HFF-Myc (cell line): ENCODE measurements at regions not wholly inside any gene's neighbourhood (a gene's known extent, or its start where the extent isn't known, plus 50 kb on each side); places are given as distances from the start of the nearest gene placed in this dataset.

Experiments used
- DNase-seq: peaks from one replicate; pipeline ENCODE4 v3.0.0-alpha.2; 2011; ENCODE audit warnings: low read depth; ENCODE audit errors: extremely low read depth
- H3K4me3 ChIP-seq: replicated peaks from 2 replicates; pipeline ENCODE4 v1.5.1; 2011; ENCODE audit warnings: low read depth, mild to moderate bottlenecking, control low read depth, low read length
- TF ChIP-seq, protein P1 (sequence below): IDR thresholded peaks from 2 replicates; pipeline ENCODE4 v1.5.1; 2012; ENCODE audit warnings: mild to moderate bottlenecking, low read depth, low read length, control low read depth; ENCODE audit errors: missing control alignments

- TF ChIP-seq, protein P1, sequence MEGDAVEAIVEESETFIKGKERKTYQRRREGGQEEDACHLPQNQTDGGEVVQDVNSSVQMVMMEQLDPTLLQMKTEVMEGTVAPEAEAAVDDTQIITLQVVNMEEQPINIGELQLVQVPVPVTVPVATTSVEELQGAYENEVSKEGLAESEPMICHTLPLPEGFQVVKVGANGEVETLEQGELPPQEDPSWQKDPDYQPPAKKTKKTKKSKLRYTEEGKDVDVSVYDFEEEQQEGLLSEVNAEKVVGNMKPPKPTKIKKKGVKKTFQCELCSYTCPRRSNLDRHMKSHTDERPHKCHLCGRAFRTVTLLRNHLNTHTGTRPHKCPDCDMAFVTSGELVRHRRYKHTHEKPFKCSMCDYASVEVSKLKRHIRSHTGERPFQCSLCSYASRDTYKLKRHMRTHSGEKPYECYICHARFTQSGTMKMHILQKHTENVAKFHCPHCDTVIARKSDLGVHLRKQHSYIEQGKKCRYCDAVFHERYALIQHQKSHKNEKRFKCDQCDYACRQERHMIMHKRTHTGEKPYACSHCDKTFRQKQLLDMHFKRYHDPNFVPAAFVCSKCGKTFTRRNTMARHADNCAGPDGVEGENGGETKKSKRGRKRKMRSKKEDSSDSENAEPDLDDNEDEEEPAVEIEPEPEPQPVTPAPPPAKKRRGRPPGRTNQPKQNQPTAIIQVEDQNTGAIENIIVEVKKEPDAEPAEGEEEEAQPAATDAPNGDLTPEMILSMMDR, result no peak
- H3K4me3 ChIP-seq, result no peak overlapping the region
- no peak for DNase-seq
Observed at GRCh38 chr18:47453038-47453437, 201.6 kb upstream of the SKOR2 start.

GRCh38 chr18:47448956-47449355 lies 197.5 kb upstream of the SKOR2 start:
- no peak for DNase-seq
- TF ChIP-seq, protein P1, result no peak
- no peak overlapping the region for H3K4me3 ChIP-seq

- DNase-seq, result no peak
- TF ChIP-seq, protein P1, result no peak
- H3K4me3 ChIP-seq, result no peak overlapping the region
Observed at GRCh38 chr18:47441914-47442313, 190.5 kb upstream of the SKOR2 start.

DNA sequence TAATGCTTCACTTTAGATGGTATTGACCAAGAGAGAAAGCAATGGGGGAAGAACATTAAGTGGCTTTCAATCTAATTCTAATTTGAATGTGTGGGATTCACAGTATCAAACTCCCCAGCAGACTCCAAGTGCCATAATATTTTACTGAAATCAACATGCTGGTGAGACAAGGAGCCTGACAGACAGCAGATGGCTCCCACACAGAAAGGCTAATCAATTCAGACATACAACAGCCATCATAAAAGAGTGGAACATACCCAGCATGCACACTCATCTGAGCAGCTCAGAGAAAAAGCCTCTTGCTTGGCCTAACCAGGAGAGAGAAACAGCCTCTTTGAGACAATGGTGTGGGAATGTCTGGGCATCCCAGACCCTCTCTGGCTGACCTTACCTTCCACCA lies 186.5 kb upstream of the SKOR2 start:
- TF ChIP-seq, protein P1, result no peak
- DNase-seq, result no peak
- H3K4me3 ChIP-seq, result no peak overlapping the region

GRCh38 chr18:47436871-47437270 lies 185.4 kb upstream of the SKOR2 start:
- TF ChIP-seq, protein P1, result no peak
- no peak for DNase-seq
- no peak overlapping the region for H3K4me3 ChIP-seq

DNA sequence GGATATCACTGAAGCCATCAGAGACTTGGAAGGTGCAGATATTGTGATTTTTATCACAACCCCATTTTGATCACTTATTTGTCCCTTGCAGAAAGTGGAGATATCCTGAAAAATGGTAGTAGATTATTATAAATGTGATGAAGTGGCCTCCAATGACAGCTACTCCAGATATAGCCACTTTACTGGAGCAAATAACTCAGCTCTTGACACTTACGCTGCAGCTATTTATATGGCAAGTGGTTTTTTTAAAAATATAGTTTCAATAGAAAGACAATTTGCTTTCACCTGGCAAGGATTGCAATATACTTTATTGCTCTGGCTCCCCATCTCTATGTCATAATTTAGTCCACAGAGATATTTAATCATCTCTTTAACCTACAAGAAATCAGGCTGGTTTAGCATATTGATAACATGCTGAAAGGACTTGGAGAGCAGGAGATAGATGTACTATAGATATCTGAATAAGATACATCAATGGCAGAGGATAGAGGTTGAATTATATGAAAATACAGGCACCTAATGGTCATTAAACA lies 182.8 kb upstream of the SKOR2 start:
- TF ChIP-seq, protein P1, result no peak
- H3K4me3 ChIP-seq, result no peak overlapping the region
- DNase-seq, result no peak
